ENCODE measurements at regions not wholly inside any gene's neighbourhood (a gene's known extent, or its start where the extent isn't known, plus 50 kb on each side); places are given as distances from the start of the nearest gene placed in this dataset.

DNA sequence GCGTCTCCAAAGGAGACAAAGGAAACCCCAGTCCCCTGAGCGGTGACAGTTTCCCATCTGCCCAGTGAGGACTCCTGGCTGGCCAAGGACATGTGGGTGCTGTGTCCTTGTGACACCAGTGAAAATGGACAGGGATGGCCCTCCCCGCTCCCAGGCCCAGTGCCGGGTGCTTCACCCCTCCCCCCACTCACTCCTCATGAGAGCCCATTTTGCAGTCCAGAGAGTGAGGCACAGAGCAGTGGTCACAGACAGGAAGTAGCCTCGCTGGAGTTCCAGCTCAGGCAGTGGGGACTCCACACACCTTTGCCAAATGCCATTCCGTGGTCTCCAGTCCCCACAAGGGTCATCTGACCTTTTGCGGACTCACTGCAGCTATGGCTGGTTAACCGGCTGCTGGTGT, 642.9 kb downstream of the PTPRU start:
- H3K9ac ChIP-seq (ENCODE audit: low read length), result no peak overlapping the region
- H3K79me2 ChIP-seq (ENCODE audit: insufficient read depth, low read length), result no peaks in the 10 kb centered on the region
- H3K27ac ChIP-seq (ENCODE audit: low read depth, low read length), result no peak overlapping the region
- CTCF ChIA-PET, result no interaction called here
- DNase-seq (ENCODE audit: low read depth, low spot score) (no peak), ATAC-seq (no peak)
- no peak overlapping the region for H2AFZ ChIP-seq (ENCODE audit: low read depth, low read length, poor library complexity, severe bottlenecking)
- no peaks in the 10 kb centered on the region for H4K20me1 ChIP-seq (ENCODE audit: insufficient read depth)
- RAD21 ChIA-PET (ENCODE audit: low non-redundant PET in 1 of 2, low total read pairs in 2 of 2, uncharacterized antibody in 2 of 2, unreplicated experiment in 2 of 2), result no interaction called here
- H3K4me2 ChIP-seq (ENCODE audit: low read length), result no peak overlapping the region
- peaks cover 23% of the 10 kb centered on the region; the same call in 1 of the 2 replicates for H3K27me3 ChIP-seq (ENCODE audit: insufficient read depth, low read length)
- TF ChIP-seq, protein P1, sequence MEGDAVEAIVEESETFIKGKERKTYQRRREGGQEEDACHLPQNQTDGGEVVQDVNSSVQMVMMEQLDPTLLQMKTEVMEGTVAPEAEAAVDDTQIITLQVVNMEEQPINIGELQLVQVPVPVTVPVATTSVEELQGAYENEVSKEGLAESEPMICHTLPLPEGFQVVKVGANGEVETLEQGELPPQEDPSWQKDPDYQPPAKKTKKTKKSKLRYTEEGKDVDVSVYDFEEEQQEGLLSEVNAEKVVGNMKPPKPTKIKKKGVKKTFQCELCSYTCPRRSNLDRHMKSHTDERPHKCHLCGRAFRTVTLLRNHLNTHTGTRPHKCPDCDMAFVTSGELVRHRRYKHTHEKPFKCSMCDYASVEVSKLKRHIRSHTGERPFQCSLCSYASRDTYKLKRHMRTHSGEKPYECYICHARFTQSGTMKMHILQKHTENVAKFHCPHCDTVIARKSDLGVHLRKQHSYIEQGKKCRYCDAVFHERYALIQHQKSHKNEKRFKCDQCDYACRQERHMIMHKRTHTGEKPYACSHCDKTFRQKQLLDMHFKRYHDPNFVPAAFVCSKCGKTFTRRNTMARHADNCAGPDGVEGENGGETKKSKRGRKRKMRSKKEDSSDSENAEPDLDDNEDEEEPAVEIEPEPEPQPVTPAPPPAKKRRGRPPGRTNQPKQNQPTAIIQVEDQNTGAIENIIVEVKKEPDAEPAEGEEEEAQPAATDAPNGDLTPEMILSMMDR (IDR thresholded peaks at IDR 0.05 in 2 of 3, conservative IDR thresholded peaks at IDR 0.05 in 1 of 3; ENCODE audit: borderline replicate concordance in 1 of 3, insufficient read depth in 1 of 3, low read depth in 2 of 3, low read length in 2 of 3), result no peak
- H3K9me3 ChIP-seq (ENCODE audit: control insufficient read depth in 1 of 2, insufficient read depth in 1 of 2, low read depth in 1 of 2, low read length in 2 of 2), result no peaks in the 10 kb centered on the region
- no TSS peak for BruUV-seq (replicated peaks)
- H3K4me1 ChIP-seq (ENCODE audit: control insufficient read depth in 1 of 2, insufficient read depth in 2 of 2, low read length in 2 of 2), result peaks cover 0 to 4% of the 10 kb centered on the region in 2 experiments; a peak in 1 of 4 replicates
- no peaks in the 10 kb centered on the region for H3K36me3 ChIP-seq (ENCODE audit: control insufficient read depth in 1 of 2, insufficient read depth in 2 of 2, low read length in 2 of 2)
- H3K9me2 ChIP-seq (ENCODE audit: insufficient read depth), result no peaks in the 10 kb centered on the region
- H3K4me3 ChIP-seq (replicated peaks in 1 of 2; ENCODE audit: low read depth in 1 of 2, low read length in 2 of 2), result no peak overlapping the region
- intact Hi-C loops (cut with micrococcal nuclease), result loop anchor here (10.0 kb wide), 1 partner anchor 206 kb away; no protein-coding TSS in a partner anchor
- POLR2A ChIA-PET, result no interaction called here

DNA sequence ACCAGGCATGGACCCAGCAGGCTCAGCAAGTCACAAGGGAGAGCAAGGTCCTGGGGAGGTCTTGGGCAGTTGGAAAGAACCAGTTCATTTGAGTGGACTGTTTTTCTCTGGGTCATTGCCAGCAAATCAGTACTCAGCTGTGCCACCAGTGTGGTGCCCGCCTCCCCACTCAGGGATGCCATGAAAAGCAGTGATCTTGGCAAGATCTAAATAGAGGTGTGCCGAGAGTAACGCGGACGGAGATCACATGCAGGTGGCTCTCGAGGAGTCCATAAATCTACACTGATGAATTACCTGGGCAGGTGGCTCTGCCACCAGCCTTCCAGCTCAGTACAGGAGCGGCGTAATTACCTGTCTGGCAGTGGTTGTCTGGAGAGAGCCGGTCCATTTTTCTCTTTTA, 642.2 kb downstream of the PTPRU start:
- TF ChIP-seq JUND (IDR thresholded peaks at IDR 0.05), result no peak
- TF ChIP-seq, protein P2, sequence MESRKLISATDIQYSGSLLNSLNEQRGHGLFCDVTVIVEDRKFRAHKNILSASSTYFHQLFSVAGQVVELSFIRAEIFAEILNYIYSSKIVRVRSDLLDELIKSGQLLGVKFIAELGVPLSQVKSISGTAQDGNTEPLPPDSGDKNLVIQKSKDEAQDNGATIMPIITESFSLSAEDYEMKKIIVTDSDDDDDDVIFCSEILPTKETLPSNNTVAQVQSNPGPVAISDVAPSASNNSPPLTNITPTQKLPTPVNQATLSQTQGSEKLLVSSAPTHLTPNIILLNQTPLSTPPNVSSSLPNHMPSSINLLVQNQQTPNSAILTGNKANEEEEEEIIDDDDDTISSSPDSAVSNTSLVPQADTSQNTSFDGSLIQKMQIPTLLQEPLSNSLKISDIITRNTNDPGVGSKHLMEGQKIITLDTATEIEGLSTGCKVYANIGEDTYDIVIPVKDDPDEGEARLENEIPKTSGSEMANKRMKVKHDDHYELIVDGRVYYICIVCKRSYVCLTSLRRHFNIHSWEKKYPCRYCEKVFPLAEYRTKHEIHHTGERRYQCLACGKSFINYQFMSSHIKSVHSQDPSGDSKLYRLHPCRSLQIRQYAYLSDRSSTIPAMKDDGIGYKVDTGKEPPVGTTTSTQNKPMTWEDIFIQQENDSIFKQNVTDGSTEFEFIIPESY (IDR thresholded peaks at IDR 0.05; ENCODE audit: extremely low read depth, insufficient replicate concordance, low read length), result no peak
- no peak for TF ChIP-seq SP1 (IDR thresholded peaks at IDR 0.05; ENCODE audit: low read depth)
- no peak for TF ChIP-seq MAX (IDR thresholded peaks at IDR 0.05)
- no peak for TF ChIP-seq EGR1 (IDR thresholded peaks at IDR 0.05; ENCODE audit: low read depth)
- no peak for TF ChIP-seq FOSL1 (IDR thresholded peaks at IDR 0.05; ENCODE audit: low read depth)
- no peak for TF ChIP-seq CEBPB (IDR thresholded peaks at IDR 0.05; ENCODE audit: low read depth)
- TF ChIP-seq YY1 (IDR thresholded peaks at IDR 0.05; ENCODE audit: extremely low read depth, insufficient replicate concordance, low read depth, low read length), result no peak
- TF ChIP-seq POLR2AphosphoS5 (IDR thresholded peaks at IDR 0.05; ENCODE audit: low read depth, low read length), result no peak
- no peak for TF ChIP-seq CBX3 (IDR thresholded peaks at IDR 0.05; ENCODE audit: low read depth)
- TF ChIP-seq ATF3 (IDR thresholded peaks at IDR 0.05), result no peak
- no peak for TF ChIP-seq ZNF274 (IDR thresholded peaks at IDR 0.05; ENCODE audit: low read depth, low read length)
- TF ChIP-seq POLR2A (IDR thresholded peaks at IDR 0.05; ENCODE audit: borderline replicate concordance, extremely low read depth, insufficient read depth, insufficient read length), result no peak
- TF ChIP-seq ELF1 (IDR thresholded peaks at IDR 0.05; ENCODE audit: borderline replicate concordance, low read depth), result no peak
- no peak for TF ChIP-seq RAD21 (IDR thresholded peaks at IDR 0.05; ENCODE audit: low read depth)
- no peak for TF ChIP-seq EZH2 (IDR thresholded peaks at IDR 0.05)
- intact Hi-C loops (cut with micrococcal nuclease), result loop anchor here (10.0 kb wide), 1 partner anchor 206 kb away; no protein-coding TSS in a partner anchor
- Histone ChIP-seq H3K9me3 (ENCODE audit: control insufficient read depth in 1 of 2, insufficient read depth in 1 of 2, low read depth in 1 of 2, low read length in 2 of 2) (no peaks in the 10 kb centered on the region), H3K27me3 (ENCODE audit: insufficient read depth, low read length) (peaks cover 23% of the 10 kb centered on the region; the same call in 1 of the 2 replicates), H3K9ac (ENCODE audit: low read length) (no peak overlapping the region), H3K79me2 (ENCODE audit: insufficient read depth, low read length) (no peaks in the 10 kb centered on the region), H3K4me2 (ENCODE audit: low read length) (no peak overlapping the region), H3K36me3 (ENCODE audit: control insufficient read depth in 1 of 2, insufficient read depth in 2 of 2, low read length in 2 of 2) (no peaks in the 10 kb centered on the region), H4K20me1 (ENCODE audit: insufficient read depth) (no peaks in the 10 kb centered on the region), H3K27ac (ENCODE audit: low read depth, low read length) (no peak overlapping the region), H2AFZ (ENCODE audit: low read depth, low read length, poor library complexity, severe bottlenecking) (no peak overlapping the region), H3K9me2 (ENCODE audit: insufficient read depth) (no peaks in the 10 kb centered on the region), H3K4me1 (ENCODE audit: control insufficient read depth in 1 of 2, insufficient read depth in 2 of 2, low read length in 2 of 2) (peaks cover 0 to 4% of the 10 kb centered on the region in 2 experiments; a peak in 1 of 4 replicates), H3K4me3 (replicated peaks in 1 of 2; ENCODE audit: low read depth in 1 of 2, low read length in 2 of 2) (no peak overlapping the region)
- ATAC-seq (no peak), DNase-seq (ENCODE audit: low read depth, low spot score) (no peak)
- ChIA-PET CTCF (no interaction called here), RAD21 (ENCODE audit: low non-redundant PET in 1 of 2, low total read pairs in 2 of 2, uncharacterized antibody in 2 of 2, unreplicated experiment in 2 of 2) (no interaction called here), POLR2A (no interaction called here)
- BruUV-seq (replicated peaks), result no TSS peak

All from HCT116 (cell line).